GM12874 (cell line): ENCODE measurements at regions not wholly inside any gene's neighbourhood (a gene's known extent, or its start where the extent isn't known, plus 50 kb on each side); places are given as distances from the start of the nearest gene placed in this dataset.

Experiments
- TF ChIP-seq, protein P1 (sequence below): IDR thresholded peaks from 2 replicates; pipeline ENCODE4 v1.5.1; 2011; ENCODE audit warnings: low read depth, mild to moderate bottlenecking, control low read depth, low read length, moderate library complexity; ENCODE audit not compliant: insufficient read depth

DNA sequence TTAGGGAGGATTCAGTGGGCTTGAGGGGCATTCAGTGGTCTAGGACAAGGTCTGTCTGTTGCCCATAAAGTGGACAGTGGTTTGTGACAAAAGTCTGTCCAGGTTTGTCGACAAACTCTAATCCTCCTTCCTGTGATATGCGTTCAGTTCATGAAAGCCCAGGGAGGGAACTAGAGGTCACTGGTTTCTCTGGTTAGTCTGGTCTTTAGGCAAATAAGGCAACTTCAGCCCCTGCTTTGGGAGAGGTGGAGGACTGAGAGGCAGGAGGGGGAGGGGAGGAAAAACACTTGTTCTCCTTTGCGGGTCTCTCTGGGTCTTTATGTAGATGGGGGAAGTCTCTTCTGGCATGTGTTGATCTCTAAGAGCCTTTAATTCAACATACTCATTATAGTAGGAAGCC lies 235.1 kb upstream of the PWP1 start:
- TF ChIP-seq, protein P1, sequence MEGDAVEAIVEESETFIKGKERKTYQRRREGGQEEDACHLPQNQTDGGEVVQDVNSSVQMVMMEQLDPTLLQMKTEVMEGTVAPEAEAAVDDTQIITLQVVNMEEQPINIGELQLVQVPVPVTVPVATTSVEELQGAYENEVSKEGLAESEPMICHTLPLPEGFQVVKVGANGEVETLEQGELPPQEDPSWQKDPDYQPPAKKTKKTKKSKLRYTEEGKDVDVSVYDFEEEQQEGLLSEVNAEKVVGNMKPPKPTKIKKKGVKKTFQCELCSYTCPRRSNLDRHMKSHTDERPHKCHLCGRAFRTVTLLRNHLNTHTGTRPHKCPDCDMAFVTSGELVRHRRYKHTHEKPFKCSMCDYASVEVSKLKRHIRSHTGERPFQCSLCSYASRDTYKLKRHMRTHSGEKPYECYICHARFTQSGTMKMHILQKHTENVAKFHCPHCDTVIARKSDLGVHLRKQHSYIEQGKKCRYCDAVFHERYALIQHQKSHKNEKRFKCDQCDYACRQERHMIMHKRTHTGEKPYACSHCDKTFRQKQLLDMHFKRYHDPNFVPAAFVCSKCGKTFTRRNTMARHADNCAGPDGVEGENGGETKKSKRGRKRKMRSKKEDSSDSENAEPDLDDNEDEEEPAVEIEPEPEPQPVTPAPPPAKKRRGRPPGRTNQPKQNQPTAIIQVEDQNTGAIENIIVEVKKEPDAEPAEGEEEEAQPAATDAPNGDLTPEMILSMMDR, result no peak

DNA sequence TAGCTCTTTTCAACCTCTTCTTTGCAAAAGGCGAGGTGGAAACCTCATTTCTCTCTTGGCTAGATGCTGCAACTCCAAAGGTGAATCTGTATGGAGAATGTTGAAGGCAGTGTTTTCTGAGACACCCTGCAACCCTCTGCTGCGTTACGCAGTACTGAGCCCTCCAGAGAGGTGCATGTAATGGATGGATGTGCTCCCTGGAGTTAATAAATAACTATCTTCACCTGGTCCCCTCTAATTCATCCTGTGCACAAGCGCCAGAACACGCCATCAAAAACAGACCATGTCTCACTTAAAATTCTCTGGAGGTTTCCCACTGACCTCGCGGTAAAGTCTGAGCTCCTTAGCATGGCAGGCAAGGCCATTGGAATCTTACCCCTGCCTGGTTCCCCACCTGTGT lies 234.4 kb upstream of the PWP1 start:
- TF ChIP-seq, protein P1, result no peak

DNA sequence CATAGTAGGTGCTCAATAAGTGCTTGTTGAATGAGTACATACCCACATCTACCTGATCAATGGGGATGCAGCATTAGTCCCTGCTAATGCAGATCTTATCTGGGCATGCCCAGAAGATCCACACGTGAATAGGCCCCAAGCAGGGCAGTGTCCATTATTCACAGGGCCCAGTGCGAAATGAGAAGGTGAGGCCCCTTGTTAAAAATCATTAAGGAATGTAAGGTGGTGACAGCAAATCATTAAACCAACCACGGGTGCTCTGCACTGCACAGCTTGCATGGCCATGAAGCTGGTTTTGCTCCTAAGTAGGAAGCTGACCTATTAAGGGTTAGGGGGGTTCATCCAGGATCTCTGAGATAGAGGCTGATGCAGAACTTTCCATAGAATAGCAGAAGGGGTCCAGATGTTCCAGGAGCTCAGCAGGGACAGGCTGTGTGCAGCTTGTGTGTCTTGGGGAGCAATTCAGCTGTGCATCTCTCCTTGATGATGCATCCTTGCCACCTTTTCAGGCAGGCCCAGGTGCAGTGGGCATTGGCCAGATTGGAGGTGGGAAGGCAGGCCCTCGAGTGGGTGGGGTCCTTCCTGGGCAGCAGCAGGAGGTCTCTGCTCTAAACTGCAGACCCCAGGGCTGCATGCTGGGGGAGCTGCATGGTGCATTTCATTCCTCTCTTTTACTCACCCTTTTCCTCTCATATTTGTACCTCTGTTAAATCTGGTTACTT lies 231.3 kb upstream of the PWP1 start:
- TF ChIP-seq, protein P1, result no peak

DNA sequence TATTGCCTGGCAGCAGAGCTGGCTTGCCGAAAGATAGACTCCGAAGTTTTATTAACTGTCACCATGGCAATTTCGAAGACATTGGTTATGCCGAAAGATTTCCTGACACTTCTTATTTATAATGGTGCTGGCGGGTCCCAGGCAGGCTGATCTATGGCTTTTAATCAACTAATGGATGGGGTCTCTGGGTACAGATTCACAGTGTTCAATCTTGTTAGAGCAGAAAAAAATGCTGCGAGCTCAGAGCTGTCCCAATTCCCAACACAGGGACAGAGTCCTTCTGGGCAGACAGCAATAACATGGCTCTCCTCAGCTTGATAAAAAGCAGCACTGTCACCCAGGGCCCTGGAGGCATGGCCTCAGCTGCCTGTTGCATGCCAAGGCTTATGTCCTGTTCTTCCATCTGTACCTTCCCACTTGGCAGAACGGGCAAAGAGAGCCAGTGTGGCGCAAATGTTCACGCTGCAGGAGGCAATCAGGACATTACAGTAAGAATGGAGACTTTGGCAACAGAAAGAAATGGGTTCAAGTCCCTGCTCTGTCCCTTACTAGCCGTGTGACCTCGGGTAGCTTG lies 228.2 kb upstream of the PWP1 start:
- TF ChIP-seq, protein P1, result no peak

DNA sequence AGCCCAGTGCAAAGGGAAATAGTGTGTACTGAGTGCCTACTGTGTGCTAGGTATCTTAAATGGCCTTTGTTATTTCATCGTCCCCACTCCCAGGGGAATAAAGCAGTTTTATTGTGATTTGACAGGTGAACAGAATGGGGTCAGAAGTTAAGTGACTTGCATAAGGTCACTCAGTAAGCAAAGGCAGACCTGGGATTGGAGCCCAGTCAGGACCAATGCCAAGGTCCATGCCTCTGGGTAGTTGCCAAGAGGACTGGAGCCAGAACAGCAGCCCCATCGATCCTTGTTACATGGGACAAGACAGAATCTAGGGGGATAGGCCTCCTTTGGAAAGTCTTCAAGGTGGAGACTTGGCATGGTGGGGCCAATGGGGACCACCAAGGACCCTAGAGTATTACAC lies 227.4 kb upstream of the PWP1 start:
- TF ChIP-seq, protein P1, result no peak

DNA sequence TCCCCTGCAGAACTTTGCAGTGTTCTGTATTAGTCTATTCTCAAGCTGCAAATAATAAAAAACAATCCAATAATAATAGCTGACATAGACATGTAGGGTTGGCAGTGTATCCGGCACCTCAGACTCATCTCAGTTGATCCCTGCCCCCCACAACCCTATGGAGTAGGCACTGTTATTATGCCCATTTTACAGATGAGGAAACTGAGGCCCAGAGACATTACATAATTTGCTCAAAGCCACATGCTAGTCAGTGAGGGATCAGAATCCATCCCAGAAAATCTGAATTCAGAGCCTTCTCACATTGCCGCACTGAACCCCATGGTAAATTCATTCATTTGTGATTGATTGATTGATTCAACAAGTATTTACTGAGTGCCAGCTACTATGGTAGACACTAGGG lies 226.6 kb upstream of the PWP1 start:
- TF ChIP-seq, protein P1, result no peak

DNA sequence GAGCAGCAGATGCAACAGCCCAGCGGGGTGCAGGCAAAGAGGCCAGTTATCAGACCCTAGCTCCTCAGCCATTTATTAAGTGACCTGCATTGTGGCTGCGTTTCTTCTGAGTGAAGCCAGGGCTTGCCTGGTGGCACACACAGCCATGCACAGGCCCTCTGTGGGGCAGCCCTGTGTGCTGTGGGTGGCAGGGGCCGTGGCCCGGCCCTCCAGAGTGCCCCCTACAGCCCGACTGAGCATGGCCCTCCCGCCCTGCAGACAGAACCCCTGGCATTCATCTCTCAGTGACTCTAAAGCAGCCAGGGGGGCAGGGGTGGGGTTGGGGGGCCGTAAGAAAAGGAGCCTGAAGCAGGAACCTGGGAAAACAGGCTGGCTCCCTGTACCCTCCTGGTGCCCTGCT lies 226.0 kb upstream of the PWP1 start:
- TF ChIP-seq, protein P1, result no peak
